GM19452 (cell line): ENCODE measurements at regions not wholly inside any gene's neighbourhood (a gene's known extent, or its start where the extent isn't known, plus 50 kb on each side); places are given as distances from the start of the nearest gene placed in this dataset.

Experiments used
- ATAC-seq: cut with Tn5 transposase; IDR thresholded peaks from one replicate; pipeline ENCODE4 v1.9.1; 2021; ENCODE audit not compliant: unreplicated experiment

DNA sequence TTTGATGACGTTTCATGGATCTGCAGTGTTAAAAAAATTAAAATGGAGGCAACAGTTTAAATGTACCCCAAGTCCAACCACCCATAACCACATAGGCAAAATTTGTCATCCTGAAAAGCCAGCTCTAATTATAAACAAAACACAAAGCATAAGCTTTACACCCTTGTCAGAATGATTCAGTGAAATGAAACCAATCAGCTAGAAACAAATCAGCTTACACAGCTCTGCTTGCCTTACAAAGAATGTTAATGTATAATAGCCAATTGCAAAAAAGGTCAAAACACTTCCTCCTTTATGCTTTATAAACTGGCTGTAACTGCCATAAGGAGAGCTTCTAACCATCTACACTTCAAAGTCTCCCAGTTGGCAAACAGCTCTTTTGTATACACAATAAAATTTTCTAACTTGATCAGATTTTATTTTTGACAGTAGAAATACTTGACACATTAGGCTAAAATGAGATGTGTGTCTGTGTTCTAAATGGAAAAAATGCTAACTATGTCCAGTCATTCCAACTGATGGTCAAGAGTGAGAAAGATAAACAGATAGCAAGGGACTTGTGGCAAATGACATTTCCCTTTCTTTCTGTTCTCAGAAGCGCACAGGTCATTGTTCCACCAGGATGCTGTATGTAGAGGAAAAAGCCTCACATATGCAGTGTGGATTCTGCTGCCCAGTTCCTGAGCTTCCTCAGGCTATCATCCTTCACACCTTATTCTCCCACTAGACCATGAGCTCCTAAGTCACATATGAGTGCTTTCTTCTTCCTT, 344.3 kb upstream of the ID4 start:
- no peak for ATAC-seq

DNA sequence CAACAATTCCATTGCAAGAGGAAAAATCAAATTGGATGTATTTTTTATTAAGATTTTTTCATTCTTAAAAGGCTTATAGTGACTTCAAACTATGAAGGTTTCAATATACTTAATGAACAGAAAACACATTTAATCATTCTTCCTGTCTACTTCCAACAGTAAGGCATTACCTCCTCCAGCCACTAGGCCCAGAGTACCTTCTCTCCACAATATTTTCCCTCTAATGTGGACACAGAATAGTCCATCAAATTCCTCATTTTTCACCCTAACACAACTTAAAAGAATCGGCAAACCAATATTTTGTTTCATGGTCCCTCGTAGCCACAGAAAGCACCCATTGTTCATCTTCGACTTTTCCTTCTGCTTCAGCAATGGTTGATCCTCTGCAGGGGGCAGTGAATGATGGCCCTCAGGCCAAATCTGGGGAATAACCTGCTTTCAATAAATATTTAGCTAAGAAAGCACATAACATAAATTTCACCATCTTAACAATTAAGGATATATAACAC, 335.4 kb upstream of the ID4 start:
- no peak for ATAC-seq

GRCh38 chr6:19502301-19502700, 334.9 kb upstream of the ID4 start:
- no peak for ATAC-seq

GRCh38 chr6:19515939-19516338, 321.2 kb upstream of the ID4 start:
- ATAC-seq: no peak

DNA sequence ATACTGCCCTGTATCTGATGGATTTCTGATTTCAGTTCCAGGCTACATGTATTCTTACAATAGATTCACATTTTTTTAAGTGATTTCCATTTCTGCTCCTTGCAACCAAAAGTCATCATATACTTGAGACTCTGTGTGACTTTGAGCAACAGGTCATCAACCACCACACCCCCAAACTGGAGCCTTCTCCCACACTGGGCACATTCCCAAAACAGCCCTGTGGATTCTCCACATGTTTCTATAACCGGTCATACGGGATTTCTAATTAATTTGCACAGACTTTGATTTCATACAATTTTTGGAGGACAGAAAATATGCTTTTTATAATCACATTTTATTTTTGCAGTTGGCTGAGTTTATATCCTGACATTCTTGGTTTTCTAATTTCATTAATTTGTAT, 317.2 kb upstream of the ID4 start:
- no peak for ATAC-seq

DNA sequence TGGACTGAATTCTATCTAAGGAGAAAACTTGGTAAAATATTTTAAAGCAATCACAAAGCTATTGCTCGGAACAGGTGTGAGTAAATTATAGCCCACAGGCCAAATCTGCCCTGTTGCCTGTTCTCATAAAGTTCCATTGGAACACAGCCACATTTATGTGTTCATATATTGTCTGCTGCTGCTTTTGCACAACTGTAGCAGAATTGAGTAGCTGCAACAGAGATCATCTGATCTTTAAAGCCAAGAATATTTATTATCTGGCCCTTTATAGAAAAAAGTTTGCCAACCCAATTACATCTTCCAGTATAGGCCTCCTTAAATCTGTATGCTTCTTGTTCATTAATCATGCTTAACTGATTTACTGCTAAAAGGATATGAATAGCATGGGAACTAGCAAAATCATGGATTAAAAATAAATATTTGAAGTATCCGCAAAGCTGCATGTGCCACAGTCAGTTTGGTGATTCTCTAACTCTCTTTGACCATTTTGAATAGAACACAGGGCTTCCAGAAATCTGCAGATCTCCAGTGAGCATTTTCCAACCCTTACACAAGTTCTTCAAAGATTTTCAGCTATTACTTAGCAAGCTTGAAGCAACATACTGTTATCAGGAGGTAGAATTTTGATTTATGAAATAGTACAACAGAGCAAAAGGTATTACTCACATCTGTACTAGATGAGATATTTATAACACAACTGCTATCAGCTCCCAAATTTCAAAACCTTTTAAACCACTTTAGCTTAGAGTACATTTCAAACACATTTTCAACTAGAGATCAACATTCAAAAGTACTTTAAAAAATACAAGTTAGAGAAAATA, 312.6 kb upstream of the ID4 start:
- no peak for ATAC-seq

GRCh38 chr6:19525673-19526072, 311.5 kb upstream of the ID4 start:
- no peak for ATAC-seq

- no peak for ATAC-seq
Measured at GRCh38 chr6:19530188-19530587, 307.0 kb upstream of the ID4 start.

DNA sequence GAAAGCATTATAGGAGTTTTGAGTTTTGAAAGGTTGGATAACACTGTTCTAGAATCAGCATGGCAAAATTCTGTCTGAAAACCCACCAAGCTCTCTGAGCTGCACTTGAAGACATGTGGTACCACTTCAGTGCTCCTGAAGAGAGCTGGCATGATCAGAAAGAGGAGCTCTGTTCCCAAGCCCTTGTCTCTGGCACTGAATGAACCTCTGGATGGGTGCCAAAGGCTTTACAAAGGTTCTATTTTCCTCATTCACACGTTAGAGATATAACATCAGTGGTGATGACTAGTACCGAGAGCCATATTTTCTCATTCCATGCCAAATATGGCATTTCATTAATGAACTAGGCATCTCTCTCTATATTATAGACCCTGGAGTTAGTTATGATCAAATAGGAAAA, 301.8 kb upstream of the ID4 start:
- ATAC-seq: no peak

DNA sequence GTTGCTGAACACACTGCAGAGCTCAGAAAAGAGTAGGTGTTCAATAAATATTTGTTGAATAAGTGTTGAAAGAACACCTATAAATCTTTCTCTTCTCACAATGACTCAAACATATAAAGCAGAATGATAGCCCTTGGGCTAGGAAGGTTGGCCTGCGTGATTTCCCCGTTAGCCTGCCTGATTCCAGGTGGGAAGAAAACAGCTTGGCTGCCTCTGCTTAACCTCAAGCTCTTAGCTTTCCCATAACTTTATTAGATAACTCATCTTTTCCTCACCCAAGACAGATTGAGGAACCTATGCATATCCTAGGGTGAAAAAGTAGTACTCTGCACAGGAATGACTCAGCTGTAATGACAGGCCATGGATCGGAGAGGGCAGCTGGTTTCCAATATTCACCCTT, 300.3 kb upstream of the ID4 start:
- ATAC-seq: no peak

GRCh38 chr6:19538096-19538495, 299.1 kb upstream of the ID4 start:
- no peak for ATAC-seq

- ATAC-seq: no peak
Measured at GRCh38 chr6:19547507-19547906, 289.7 kb upstream of the ID4 start.

DNA sequence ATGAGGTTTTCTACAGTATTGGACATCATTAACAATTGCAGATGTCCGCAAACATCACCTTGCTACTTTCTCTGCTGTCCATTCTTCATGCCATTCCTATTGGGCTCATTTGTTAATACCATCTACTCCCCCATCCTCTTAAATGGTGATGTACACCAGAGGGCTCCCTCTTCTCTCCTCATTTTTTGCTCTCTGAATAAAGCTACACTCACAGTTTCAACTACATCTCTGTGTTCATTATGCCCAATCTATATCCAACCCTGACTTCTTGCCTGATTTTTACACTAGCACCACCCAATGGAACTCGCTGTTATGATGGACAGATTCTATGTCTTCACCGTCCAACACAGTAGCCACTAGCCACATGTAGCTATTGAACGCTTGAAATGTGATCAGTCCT, 288.1 kb upstream of the ID4 start:
- no peak for ATAC-seq

DNA sequence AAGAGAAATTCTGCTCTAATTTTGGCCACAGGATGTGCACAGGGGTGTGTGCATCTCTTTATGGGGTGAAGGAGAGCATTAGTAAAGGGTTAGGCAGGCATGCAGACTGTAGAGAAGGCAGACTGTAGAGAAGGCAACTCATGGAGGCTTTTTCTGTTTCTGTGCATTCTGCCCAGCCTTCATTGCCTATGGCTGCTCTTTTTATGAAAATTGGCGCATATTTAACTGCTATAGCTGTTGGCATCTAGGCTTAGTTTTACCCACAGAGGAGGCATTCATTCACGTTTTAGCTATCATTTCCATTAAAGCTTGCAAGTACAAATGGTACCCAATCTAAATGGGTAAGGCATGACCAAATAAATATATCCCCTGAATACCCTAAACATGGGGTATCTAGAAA, 286.8 kb upstream of the ID4 start:
- no peak for ATAC-seq

DNA sequence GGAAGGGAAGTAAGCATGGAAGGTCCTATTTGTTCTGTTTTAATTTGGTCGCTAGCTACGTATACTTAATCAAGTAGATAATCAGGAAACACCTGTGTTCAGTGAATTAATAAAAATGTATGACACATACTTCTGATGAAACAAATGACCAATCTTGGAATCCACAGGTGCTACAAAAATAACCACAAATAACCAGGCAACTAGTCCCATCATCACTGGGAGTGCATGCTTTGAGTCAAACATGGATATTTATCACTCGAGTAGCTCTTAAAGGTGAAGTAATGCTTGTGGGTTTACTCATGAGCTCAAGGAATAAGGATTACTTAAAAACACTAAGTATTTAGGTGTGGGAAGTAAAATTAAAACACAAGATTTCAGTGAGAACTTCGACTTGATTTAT, 285.6 kb upstream of the ID4 start:
- ATAC-seq: no peak

DNA sequence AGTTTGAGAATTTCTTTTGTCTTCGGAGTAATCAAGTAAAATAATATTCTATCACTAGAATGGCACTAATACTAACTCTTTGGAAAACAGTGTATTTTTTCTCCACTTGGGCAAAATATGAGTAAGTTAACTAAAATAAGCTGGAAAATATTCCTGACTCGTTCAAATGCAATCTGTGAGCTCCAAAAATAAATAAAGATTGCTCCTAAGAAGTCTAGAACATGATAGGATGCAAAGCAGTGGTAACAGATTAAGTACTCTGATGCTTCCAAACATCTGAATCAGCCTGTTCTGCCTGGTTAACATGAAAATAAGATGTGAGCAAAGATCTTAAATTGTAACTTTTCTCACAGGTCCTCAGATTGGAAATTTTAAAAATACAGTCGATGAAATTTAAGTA, 285.1 kb upstream of the ID4 start:
- ATAC-seq: no peak

- ATAC-seq: no peak
Measured at GRCh38 chr6:19552588-19552987, 284.6 kb upstream of the ID4 start.

GRCh38 chr6:19554356-19555225, 282.6 kb upstream of the ID4 start:
- ATAC-seq: no peak

DNA sequence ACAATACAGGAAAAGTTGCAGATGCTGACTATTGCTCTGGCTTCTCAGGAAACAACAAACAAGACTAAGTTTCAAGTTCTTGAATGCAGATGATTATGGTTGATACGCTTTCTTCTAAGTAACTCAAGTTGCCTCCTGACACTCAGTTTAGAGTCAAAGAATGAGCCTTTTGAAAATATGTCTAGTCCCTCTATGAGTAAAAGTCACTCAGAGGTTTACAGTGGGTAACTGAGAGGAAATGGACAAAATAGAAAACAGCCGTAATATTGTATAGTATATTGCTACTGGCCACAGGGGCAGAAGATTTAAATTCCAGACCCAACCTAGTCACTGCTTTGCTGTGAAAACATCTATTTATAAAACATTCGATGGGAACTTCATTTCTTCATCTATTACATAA, 280.0 kb upstream of the ID4 start:
- ATAC-seq: no peak

DNA sequence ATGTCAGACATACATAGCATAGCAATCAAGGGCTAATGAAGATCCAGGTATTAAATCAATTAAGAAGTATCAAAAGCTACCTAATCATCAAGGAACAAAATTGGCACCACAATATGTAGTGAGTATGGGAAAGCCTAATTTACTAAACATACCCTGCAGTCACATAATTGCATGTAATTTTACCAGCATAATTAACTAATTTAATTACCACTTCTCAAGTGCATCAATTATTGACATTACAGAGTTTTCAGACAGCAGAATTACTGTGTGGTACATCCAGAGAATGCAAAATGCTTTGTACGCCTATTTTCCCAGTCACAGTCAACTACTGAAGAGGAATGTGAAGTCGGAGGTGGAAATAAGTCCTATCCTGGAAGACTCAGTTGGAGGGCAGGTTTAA, 279.0 kb upstream of the ID4 start:
- ATAC-seq: no peak

DNA sequence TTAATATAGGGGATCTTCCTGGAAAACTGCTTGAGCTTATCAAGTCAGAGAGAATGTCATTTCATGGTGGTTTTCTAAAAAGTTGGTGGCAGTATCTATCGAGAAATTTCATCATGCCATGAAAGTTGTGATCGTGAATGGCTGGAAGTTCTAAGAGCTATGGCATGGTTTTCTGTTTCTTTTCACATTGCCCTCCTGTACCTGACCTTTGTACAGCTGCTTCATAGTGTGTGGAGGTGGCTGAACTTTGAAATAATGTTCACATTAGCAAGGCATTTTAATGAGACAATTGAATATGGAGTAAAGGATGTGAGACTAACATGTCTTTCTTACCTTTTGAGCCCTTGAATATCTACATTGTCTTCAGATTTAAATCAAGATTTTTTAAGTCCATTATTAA, 278.2 kb upstream of the ID4 start:
- no peak for ATAC-seq
